Osteoblast (primary cell): ENCODE measurements at regions not wholly inside any gene's neighbourhood (a gene's known extent, or its start where the extent isn't known, plus 50 kb on each side); places are given as distances from the start of the nearest gene placed in this dataset.
"Not testable (repeated sequence)": the region's sequence is repeated elsewhere in the genome, so short reads cannot be mapped to it uniquely, and the experiment has no call there.

Experiments used
- DNase-seq: peaks from one replicate; pipeline ENCODE4 v3.0.0; 2011; ENCODE audit warnings: low spot score, mixed read lengths; ENCODE audit not compliant: insufficient read length; ENCODE audit errors: missing footprints
- H2AFZ ChIP-seq: 2 replicates; pipeline ENCODE4 v1.6.0; 2011; ENCODE audit warnings: mild to moderate bottlenecking, low read length
- H3K27ac ChIP-seq: 2 replicates; pipeline ENCODE4 v1.5.1; 2011; ENCODE audit warnings: mild to moderate bottlenecking, low read depth, low read length, moderate library complexity
- H3K27me3 ChIP-seq: 2 replicates; pipeline ENCODE4 v1.6.0; 2012; ENCODE audit warnings: mild to moderate bottlenecking, control low read depth, inconsistent platforms, low read length, moderate library complexity; ENCODE audit not compliant: insufficient read depth
- H3K36me3 ChIP-seq: 2 replicates; pipeline ENCODE4 v1.5.1; 2011; ENCODE audit warnings: mild to moderate bottlenecking, low read length, control low read depth, moderate library complexity; ENCODE audit not compliant: insufficient read depth
- H3K4me1 ChIP-seq: 2 replicates; pipeline ENCODE4 v1.5.1; 2011; ENCODE audit warnings: mild to moderate bottlenecking, low read length, control low read depth, moderate library complexity; ENCODE audit not compliant: insufficient read depth
- H3K4me2 ChIP-seq: 2 replicates; pipeline ENCODE4 v1.6.0; 2011; ENCODE audit warnings: mild to moderate bottlenecking, low read length; ENCODE audit not compliant: insufficient read depth
- H3K4me3 ChIP-seq: fragments of 200-600 bp; sonication (generic); 3 replicates; pipeline ENCODE4 v1.5.1; 2012; ENCODE audit warnings: mild to moderate bottlenecking, low read length, inconsistent platforms; ENCODE audit not compliant: insufficient read depth
- H3K79me2 ChIP-seq: 2 replicates; pipeline ENCODE4 v1.6.0; 2012; ENCODE audit warnings: mild to moderate bottlenecking, low read length, control low read depth, inconsistent platforms; ENCODE audit not compliant: insufficient read depth
- H3K9me3 ChIP-seq: 2 replicates; pipeline ENCODE4 v1.5.1; 2011; ENCODE audit warnings: low read depth, low read length, control low read depth
- H4K20me1 ChIP-seq: 2 replicates; pipeline ENCODE4 v1.6.0; 2012; ENCODE audit warnings: mild to moderate bottlenecking, low read length, control low read depth; ENCODE audit not compliant: insufficient read depth
- CTCF ChIP-seq: IDR thresholded peaks from 2 replicates; pipeline ENCODE4 v1.5.1; 2011; ENCODE audit warnings: mild to moderate bottlenecking, low read depth, low read length, moderate library complexity; ENCODE audit errors: extremely low read depth

GRCh38 chr5:75828029-75828428 is 110.8 kb upstream of the POC5 start:
- peaks cover 5% of the 10 kb centered on the region for H3K9me3 ChIP-seq
- no peak for DNase-seq

DNA sequence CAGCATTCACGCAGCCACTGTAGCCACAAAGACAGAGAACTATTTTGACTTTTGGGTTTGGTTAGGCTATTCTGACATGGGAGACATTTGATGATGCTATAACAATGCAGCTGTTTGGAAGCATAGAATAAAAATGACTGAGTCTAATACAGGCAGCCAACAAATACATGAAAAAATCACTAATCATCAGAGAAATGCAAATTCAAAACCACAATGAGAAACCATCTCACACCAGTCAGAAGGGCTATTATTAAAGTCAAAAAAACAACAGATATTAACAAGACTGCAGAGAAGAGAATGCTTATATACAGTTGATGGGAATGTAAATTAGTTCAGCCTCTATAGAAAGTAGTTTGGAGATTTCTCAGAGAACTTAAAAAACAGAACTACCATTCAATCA is 107.1 kb upstream of the POC5 start:
- no peak for DNase-seq
- H3K4me1 ChIP-seq, result no peaks in the 10 kb centered on the region
- H2AFZ ChIP-seq, result no peak overlapping the region
- H3K27me3 ChIP-seq, result no peaks in the 10 kb centered on the region
- H3K4me3 ChIP-seq, result no peak overlapping the region
- H3K36me3 ChIP-seq, result no peaks in the 10 kb centered on the region
- no peak for TF ChIP-seq CTCF
- H3K79me2 ChIP-seq, result no peaks in the 10 kb centered on the region
- no peaks in the 10 kb centered on the region for H3K9me3 ChIP-seq
- no peaks in the 10 kb centered on the region for H4K20me1 ChIP-seq
- H3K4me2 ChIP-seq, result no peak overlapping the region
- H3K27ac ChIP-seq, result no peak overlapping the region

More at GRCh38 chr5:75828029-75828428, 110.8 kb upstream of the POC5 start:
- Histone ChIP-seq H3K4me2 (no peak overlapping the region), H4K20me1 (no peaks in the 10 kb centered on the region), H3K27me3 (no peaks in the 10 kb centered on the region), H3K4me1 (no peaks in the 10 kb centered on the region), H2AFZ (no peak overlapping the region), H3K79me2 (no peaks in the 10 kb centered on the region), H3K27ac (no peak overlapping the region), H3K36me3 (no peaks in the 10 kb centered on the region), H3K4me3 (no peak overlapping the region)
- no peak for TF ChIP-seq CTCF

DNA sequence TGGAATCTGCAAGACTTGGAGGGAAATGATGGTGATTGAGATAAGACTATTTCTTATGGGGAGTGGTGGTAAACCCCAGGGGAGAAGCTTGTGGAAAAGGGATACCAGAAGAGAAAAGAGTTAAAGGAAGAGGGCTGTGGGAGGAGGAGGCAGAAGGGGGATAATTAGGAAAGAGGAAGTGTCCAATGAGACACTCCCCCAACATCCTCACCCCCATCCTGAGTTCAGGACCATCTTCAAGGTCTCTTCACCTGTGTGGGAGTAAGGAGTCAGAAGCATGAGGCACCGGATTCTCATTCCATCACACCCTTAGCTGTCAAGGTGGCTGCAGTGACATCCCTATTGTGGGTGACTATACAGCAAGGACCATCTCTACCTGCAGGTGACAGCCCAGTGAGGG is 106.6 kb upstream of the POC5 start:
- no peak for DNase-seq
- H3K79me2 ChIP-seq, result no peaks in the 10 kb centered on the region
- H3K4me1 ChIP-seq, result no peaks in the 10 kb centered on the region
- H3K36me3 ChIP-seq, result no peaks in the 10 kb centered on the region
- H3K4me2 ChIP-seq, result no peak overlapping the region
- H4K20me1 ChIP-seq, result no peaks in the 10 kb centered on the region
- H3K4me3 ChIP-seq, result no peak overlapping the region
- H3K27ac ChIP-seq, result no peak overlapping the region
- no peak for TF ChIP-seq CTCF
- no peaks in the 10 kb centered on the region for H3K27me3 ChIP-seq
- H2AFZ ChIP-seq, result no peak overlapping the region
- H3K9me3 ChIP-seq, result no peaks in the 10 kb centered on the region

- no peak for TF ChIP-seq CTCF
- H3K4me3 ChIP-seq, result no peak overlapping the region
- H3K36me3 ChIP-seq, result no peaks in the 10 kb centered on the region
- no peak overlapping the region for H2AFZ ChIP-seq
- no peaks in the 10 kb centered on the region for H3K27me3 ChIP-seq
- H3K79me2 ChIP-seq, result no peaks in the 10 kb centered on the region
- no peaks in the 10 kb centered on the region for H3K9me3 ChIP-seq
- no peaks in the 10 kb centered on the region for H4K20me1 ChIP-seq
- H3K27ac ChIP-seq, result no peak overlapping the region
- DNase-seq, result no peak
- H3K4me1 ChIP-seq, result no peaks in the 10 kb centered on the region
- no peak overlapping the region for H3K4me2 ChIP-seq
Observed at GRCh38 chr5:75818661-75819060, 101.4 kb upstream of the POC5 start.

DNA sequence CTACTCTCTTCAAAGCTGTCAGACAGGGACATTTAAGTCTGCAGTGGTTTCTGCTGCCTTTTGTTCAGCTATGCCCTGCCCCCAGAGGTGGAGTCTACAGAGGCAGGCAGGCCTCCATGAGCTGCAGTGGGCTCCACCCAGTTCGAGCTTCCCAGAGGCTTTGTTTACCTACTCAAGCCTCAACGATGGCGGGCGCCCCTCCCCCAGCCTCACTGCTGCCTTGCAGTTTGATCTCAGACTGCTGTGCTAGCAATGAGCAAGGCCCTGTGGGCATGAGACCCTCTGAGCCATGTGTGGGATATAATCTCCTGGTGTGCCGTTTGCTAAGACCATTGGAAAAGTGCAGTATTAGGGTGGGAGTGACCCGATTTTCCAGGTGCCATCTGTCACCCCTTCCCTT is 82.5 kb upstream of the POC5 start:
- H2AFZ ChIP-seq, H3K27ac ChIP-seq: not testable (repeated sequence)

DNA sequence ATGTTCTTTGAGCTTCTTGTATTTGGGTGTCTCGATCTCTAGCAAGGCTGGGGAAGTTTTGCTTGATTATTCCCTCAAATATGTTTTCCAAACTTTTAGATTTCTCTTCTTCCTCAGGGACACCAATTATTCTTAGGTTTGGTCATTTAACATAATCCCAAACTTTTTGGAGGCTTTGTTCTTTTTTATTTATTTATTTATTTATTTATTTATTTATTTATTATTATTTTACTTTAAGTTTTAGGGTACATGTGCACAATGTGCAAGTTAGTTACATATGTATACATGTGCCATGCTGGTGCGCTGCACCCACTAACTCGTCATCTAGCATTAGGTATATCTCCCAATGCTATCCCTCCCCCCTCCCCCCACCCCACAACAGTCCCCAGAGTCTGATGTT is 52.1 kb upstream of the POC5 start:
- H3K4me2 ChIP-seq, H3K79me2 ChIP-seq, H3K9me3 ChIP-seq, H3K27me3 ChIP-seq, H4K20me1 ChIP-seq, H3K36me3 ChIP-seq, H2AFZ ChIP-seq, H3K27ac ChIP-seq, DNase-seq, H3K4me3 ChIP-seq, H3K4me1 ChIP-seq: not testable (repeated sequence)

More for the DNA sequence above, 82.5 kb upstream of the POC5 start:
- H3K4me3 ChIP-seq, H3K4me2 ChIP-seq, H3K79me2 ChIP-seq, H3K4me1 ChIP-seq, DNase-seq, H3K9me3 ChIP-seq, H3K36me3 ChIP-seq, H3K27me3 ChIP-seq, H4K20me1 ChIP-seq: not testable (repeated sequence)
